Stimulated activated CD4-positive, alpha-beta T cell treated with anti-CD3 and anti-CD28 coated beads, Interleukin-15, amount 100 ng/mL, for 48 hours (primary cell): ENCODE measurements at regions not wholly inside any gene's neighbourhood (a gene's known extent, or its start where the extent isn't known, plus 50 kb on each side); places are given as distances from the start of the nearest gene placed in this dataset.
"Not testable (repeated sequence)": the region's sequence is repeated elsewhere in the genome, so short reads cannot be mapped to it uniquely, and the experiment has no call there.

Experiments used
- DNase-seq, 2 donors: peaks; one replicate each; pipeline ENCODE4 v3.0.0-alpha.2; 2020; ENCODE audit warnings: low read depth in 2 of 2

DNA sequence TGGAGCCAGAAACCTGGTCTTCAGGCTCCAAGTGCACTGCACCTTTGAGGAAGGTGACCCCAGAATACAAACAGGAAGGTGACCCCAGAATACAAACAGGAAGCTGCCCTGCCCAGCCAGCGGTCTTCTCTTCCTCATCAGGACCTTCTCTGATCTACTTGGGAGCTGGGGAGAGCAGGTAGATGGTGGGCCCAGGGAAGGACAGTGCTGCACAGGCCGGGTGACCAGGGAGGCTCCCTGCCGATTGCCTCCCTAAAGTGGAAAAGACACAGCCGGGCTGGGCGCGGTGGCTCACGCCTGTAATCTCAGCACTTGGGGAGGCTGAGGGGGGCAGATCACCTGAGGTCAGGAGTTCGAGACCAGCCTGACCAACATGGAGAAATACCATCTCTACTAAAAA is 151.8 kb upstream of the CHST15 start:
- no peak for DNase-seq

DNA sequence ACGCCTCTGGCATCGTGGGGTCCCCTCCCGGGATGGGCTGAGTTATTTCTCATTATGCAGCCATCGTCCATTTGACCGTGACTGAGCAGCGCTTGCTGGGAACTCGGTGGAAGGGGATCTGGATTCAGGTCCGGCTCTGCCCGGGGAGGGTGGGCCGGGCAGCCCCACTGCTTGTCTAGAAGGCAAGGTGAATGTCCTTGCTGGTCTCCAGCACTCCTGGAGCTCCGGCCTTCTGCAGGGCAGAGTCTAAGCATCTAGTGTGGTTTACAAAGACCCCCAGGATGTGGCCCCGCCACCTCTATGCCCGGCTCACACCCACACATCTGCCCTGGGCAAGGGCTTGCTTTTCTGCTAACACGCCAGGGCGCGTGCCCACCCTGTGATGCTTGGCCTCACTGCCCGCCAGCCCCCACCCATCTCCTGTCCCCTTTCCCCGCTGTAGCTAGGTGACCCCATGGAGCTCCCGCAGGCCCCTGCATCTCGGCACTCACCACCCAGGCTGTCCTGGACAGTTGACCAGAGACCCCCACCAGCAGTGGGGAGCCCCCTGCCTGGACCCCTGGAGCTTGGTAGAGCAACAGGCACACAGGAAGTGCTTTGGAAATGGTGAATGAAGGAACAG is 151.0 kb upstream of the CHST15 start:
- no peak for DNase-seq

DNA sequence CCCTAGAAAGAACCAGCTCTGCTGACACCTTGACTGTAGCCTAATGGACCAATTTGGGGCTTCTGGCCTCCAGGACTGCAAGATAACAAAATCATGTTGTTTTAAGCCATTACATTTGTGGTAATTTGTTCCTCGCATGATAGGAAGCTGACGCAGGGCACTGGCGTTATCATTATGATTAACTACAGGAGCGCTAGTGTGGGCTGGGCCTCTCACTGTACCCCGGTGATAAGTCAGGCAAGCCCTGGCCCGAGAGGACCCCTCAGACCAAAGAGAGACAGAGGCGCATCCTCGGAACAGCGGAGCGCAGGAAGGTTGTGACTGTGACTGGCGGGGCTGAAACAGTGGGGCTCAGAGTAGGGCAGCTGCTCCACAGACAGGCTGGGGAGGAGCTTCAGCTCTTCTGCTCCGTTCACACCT is 150.3 kb upstream of the CHST15 start:
- DNase-seq, result no peak

DNA sequence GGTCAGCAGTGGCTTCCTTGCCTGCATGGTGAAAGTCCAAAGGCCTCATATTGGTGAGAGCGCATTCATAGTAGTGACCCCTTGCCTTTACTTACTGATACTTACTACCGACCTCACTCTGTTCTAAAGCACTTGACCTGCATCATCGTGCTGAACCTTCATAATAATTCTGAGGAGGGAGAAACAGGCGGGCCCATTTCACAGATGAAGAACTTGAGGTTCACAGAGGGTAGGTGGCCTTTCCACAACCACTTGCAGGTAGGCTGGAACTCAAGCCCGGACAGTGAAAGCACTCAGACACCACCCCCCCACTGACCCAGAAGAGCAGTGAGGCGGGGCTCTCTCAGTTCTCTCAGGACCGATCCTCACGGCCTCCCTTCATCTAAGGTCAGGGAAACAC is 149.4 kb upstream of the CHST15 start:
- no peak for DNase-seq

DNA sequence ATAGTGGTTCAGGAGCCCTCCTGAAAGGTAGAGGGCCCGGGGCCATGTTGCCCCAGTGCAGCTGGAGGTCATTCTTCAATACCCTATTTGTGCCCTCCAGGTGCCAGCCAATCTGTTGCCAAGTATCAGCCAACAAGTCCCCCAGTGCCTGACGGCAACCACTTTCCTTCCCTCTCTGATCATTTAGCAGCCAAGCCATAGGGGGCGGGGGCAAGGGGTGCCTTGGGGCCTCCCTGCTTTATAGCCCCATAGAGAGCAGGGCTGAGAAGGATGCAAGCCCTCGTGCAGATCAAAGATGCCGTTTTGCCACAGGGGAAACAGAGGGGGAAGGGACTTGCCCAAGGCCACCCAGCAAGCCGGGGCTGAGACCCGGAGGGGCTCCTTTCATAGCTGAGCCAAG is 149.0 kb upstream of the CHST15 start:
- DNase-seq, result no peak

DNA sequence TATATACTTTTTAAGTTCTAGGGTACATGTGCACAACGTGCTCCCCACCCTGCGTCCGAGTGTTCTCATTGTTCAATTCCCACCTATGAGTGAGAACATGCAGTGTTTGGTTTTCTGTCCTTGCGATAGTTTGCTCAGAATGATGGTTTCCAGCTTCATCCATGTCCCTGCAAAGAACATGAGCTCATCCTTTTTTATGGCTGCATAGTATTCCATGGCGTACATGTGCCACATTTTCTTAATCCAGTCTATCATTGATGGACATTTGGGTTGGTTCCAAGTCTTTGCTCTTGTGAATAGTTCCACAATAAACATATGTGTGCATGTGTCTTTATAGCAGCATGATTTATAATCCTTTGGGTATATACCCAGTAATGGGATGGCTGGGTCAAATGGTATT is 148.1 kb upstream of the CHST15 start:
- not testable (repeated sequence) for DNase-seq

DNA sequence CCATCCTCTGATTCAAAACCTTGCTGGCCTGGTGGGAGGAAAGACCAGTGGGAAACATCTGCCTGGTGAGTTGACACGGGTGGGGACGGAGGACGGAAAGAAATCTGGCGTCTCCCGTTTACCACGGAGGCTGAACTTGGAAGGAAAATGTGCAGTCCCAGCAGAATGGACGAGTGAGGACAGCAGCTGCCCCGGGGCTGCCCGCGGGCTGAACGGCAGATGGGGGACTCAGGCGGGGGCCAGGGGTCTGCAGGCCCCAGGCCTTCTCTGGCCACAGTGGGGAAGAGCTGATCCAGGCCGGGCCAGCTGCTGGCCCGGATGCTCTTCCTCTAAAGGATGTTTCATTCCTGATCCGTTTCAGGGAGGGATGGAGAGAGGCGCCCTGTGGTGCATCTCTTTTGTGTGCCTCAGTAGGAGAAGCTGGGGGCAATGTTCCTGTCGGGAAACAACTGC is 147.5 kb upstream of the CHST15 start:
- DNase-seq, result no peak

DNA sequence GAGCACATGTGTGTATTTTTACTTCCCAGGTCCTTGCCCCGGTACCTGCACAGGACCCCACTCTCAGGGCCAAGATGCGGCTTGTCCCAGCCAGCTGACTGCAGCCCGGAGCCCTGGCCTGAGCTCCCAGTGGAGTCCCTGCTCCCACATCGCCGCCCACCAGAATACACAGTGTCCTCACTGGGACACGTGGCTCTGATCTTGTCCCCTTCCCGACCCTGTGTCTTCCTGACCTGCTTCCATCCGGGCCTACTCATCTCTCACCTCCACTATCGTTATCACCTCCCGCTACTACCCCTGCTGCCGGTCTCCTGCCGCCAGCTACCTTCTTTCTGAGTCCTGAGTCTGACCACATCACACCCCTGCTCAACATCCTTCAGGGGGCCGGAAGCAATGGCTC is 146.3 kb upstream of the CHST15 start:
- no peak for DNase-seq

DNA sequence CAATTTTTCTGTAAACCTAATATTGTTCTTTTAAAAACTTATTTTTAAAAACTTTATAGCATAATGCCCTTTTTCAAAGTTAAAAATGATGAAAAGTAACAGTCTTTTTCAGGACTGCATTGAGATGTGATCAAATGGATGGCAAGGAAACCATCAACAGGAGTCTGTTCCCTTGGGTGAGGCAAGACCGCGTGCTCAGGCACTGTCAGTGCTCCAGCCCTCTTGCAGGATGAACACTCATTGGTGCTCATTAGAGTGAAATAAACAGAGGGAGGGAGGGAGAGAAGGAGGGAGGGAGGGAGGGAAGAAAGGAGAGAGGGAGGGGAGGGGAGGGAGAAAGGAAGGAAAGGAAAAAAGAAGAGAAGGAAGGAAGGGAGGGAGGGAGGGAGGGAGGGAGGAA is 145.7 kb upstream of the CHST15 start:
- no peak for DNase-seq

DNA sequence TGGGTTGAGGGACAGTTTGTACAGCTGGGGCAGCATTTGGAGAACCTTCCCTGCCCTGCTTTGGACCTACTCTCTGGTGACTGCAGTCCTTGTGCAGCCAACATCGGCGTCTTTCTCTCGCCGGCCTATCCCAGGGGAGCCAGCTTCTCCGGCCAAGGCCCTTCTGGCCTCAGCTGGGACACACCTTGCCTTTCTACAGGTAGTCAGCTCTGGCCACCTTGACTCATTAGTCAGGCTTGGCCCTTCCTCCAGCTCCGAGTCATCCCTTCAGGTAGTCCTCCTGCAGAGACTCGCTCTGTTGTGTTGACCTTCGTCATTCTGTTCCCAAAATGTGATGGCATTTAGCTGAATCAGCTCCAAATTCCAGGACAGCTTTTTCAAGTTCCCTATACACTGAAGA is 145.0 kb upstream of the CHST15 start:
- no peak for DNase-seq

DNA sequence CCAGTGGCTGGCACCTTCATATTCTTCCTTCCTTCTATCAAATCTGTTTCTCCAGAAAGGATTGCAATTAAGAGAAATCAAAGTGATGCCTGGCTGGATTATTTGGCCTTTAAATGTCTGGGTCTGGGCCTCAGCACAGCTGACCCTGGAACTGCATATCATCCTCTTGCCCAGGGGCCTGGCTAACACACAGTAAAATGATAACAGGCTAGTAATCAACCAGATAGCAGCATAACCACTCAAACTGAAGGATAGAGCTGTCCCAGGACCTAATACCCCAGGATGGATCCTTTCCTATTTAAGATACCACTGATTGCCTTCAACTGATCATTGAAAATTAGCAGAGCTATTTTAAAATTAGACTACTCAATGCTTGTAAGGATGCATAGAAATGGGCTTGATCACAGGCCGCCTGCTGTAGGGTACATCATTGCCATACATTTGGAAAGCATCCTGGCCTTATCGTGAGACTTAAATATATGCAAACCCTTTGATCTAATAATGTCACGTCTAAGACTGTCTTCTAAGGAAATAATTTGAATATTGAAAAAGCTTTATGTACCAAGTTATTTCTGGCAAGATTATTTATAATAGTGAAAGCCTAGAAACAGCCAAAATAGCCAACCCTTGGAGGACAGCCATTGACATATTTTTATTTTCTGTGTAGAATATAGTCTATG is 144.0 kb upstream of the CHST15 start:
- no peak for DNase-seq

DNA sequence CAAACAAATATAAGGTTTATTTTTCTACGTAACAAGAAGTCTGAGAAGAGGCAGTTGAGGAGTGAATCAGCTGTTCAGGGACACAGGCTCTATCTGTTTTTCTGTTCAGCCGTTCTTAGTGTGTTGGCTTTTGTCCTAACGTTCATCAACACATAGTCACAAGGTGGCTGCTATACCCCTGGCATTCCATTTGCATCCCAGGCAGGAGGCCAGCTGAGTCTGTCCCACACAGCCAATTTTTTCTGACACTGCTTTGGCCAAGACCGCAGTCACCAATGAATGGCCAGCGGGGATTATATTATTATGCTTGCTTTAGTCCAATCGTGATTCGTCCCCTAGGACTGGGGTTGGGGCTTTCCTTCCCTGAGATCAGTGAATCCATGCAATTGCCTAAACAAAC is 143.4 kb upstream of the CHST15 start:
- DNase-seq, result no peak

DNA sequence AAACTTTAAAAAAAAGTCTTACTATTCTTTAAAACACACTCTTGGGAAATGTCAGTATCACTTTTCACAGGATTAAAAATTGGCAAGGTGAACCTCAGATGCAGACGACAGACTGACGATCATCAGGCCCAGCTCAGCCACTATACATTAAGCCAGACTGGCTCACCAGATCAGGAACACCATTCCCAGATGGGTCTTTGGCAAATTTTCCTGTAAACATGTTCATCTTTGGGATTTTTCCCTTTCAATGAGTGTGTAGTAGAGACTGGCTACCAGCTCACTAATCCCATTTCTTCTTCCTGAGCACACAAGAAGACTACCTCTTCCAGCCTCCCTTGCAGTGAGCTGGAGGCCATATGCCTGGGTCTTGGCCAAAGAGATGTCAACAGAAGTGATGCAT is 142.7 kb upstream of the CHST15 start:
- no peak for DNase-seq

DNA sequence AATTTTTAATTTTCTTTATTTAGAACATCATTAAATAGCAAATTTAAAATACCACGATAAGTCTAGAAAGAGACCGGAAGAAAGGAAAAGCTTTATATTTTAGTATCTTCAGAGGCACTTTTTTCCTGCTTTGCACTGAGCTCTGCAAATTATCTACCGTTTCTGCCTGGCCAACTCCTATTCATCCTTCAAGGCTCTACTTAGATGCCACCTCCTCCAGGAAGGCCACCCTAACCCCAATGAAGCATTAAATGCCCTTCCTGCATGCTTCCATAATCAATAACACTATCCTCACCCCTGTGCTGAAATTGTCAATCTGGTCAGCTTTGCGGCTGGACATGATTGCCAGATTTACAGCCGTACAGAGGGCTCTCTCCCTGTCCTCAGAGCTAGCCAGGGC is 141.8 kb upstream of the CHST15 start:
- DNase-seq, result no peak

DNA sequence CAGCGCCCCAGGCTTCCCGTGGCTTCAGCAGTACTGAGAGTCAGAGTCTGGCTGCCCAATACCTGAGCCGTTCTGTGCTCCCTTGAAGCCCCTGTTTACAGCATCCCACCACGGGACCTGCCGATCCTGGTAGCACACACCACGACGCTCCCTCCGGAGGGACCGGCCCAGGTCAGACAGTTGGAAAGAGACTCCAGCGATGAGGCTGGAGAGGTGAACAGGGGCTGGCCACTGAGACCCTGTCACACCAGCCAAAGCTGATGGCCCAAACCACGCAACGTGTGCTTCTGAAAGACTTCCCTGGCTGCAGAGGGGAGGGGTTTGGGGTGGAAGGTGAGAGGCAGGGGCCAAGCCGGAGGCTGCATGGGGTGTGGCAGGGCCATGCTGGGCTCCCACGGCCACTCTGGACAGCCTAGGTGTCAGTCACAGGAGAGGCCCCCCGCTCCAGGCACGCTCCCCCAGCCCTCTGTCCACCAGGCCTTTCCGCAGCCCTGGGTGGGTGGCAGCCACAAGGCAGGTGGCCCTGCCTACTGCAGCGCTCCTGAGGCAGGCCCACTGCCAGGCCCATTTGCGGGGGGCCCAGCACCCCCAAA is 140.2 kb upstream of the CHST15 start:
- DNase-seq, result no peak

DNA sequence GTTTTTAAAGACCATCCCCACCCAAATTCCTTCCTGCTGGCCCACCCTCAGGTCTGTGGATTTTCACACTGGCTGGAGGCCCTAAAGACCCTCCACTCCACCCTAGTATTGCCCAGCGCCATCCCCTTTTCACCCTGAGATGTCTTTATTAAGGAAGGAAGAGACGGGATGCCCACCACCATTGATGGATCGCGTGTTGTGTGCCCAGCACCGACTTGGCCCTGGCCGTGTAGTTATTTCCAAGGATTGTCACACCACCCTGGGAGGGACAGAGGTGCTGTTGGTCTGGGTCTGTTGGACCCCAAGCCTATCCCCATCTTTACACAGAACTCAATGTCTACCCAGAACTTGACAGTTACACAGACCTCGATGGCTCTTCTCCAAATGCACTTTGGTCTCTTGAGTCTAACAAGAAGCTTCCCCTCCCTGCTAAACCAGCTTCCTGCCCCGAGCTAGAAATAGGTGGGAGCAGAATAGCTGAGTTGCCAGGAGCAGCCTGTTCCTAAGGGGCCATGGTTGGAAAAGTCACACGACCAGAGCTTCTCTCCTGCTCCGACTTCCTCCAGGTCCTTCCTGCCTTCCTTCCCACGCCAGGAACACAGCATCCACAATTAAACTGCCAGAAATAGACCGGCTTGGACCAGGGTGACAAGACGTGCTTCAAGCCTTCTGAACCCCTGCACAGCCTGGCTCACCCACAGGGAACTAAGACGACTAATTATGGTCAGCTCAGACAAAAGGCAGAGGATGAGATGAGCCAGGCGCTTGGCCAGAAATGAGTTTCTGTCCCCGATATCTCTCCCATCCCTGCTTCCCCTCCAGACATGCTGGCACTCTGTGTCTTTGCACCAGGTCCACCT is 139.5 kb upstream of the CHST15 start:
- no peak for DNase-seq

DNA sequence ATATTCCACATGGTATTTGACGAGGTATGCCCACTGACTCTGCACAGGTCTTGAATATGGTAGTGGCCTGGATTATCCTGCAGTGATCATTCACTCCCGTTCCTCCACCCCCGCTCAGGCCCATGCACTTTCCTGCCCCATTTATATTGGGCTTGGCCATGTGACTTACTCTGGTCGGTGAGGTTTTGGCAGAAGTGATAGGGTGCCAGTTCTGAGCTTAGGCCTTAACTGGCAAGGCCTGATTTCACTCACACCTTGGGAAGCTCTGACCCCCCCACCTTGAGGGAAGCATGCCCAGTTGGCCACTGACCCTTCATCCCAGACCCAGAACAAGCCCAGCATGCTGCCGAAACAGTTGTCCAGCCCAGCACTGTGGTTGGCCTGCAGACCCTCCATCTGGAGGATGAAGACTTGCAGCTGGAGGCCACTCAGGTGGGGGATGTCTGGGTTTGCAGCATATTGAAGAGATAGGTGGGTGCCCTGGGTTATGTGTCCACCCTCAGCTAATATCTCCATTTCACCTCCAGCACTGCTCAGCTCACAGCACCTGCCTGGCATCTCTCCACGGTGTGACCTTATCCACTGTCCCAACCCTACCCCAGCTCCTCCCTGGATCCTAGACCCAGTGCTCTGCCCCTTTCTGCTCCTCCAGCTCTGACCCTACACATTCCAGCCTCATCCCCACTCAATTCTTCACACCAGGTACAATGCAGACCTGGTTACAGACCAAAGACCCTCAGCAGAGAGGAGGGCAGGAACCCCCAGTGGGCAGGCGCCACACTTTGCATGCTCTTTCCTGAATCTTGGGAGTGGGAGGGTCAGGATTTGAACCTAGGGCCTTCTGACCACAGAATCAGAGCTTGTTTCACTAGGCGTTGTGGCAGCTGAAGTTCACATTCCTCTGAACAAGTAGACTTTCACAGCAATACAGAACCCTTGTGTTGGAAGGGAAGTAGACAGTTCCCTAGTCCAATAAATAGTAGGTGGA is 138.1 kb upstream of the CHST15 start:
- peak; percentile 37 to 41 for DNase-seq

DNA sequence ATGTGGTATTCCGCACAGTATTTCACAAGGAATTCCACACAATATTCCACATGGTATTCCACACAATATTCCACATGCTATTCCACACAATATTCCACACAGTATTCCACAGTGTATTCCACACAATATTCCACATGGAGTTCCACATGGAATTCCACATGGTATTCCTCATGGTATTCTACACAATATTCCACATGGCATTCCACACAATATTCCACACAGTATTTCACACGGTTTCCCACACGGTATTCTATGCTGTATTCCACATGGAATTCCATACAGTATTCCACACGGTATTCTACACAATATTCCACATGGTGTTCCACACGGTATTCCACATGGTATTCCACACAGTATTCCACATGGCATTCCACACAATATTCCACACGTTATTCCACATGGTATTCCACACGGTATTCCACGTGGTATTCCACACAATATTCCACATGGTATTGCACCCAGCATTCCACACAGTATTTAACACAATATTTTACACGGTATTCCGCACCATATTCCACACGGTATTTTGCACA is 137.3 kb upstream of the CHST15 start:
- DNase-seq, result no peak

DNA sequence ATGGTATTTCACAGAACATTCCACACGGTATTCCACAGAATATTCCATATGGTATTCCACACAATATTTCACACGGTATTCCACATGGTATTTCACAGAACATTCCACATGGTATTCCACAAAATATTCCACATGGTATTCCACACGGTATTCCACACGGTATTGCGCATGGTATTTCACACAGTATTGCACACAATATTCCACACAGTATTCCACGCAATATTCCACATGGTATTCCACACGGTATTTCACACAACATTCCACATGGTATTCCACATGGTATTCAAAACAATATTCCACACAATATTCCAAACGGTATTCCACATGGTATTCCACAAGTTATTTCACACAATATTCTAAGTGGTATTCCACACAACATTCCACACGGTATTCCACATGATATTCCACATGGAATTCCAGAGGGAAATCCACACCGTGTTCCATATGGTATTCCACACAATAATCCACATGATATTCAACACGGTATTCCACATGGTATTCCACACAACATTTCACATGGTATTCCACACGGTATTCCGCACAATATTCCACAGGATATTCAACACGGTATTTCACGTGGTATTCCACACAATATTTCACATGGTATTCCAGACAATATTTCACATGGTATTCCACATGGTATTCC is 136.7 kb upstream of the CHST15 start:
- DNase-seq, result no peak

DNA sequence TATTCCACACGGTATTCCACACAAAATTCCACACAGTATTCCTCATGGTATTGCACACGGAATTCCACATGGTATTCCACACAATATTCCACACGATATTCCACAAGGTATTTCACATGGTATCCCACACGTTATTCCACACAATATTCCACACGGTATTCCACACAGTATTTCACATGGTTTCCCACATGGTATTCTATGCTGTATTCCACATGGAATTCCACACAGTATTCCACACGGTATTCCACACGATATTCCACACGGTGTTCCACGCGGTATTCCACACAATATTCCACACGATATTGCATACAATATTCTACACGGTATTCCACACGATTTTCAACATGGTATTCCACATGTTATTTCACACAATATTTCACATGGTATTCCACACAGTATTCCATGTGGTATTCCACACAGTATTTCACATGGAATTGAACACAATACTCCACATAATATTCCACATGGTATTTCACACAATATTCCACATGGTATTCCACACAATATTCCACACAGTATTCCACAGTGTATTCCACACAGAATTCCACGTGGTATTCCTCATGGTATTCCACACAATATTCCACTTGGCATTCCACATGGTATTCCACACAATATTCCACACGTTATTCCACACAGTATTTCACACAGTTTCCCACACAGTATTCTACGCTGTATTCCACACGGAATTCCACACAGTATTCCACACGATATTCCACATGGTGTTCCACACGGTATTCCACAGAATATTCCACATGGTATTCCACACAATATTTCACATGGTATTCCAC is 136.0 kb upstream of the CHST15 start:
- no peak for DNase-seq
